ENCODE measurements at regions not wholly inside any gene's neighbourhood (a gene's known extent, or its start where the extent isn't known, plus 50 kb on each side); places are given as distances from the start of the nearest gene placed in this dataset.

- TF ChIP-seq CTCF (conservative IDR thresholded peaks at IDR 0.05), result no peak
- TF ChIP-seq ZFX (IDR thresholded peaks at IDR 0.05), result no peak
Measured at GRCh38 chr10:23965880-23966279, 243.1 kb upstream of the KIAA1217 start.

Measured in C4-2B (cell line).